ENCODE measurements at regions not wholly inside any gene's neighbourhood (a gene's known extent, or its start where the extent isn't known, plus 50 kb on each side); places are given as distances from the start of the nearest gene placed in this dataset.

- H3K4me3 ChIP-seq (ENCODE audit: low read length) = no peak overlapping the region
- no peaks in the 10 kb centered on the region for H3K27me3 ChIP-seq (ENCODE audit: control insufficient read depth, insufficient read depth, low read length)
- H3K27ac ChIP-seq (ENCODE audit: low read depth, low read length) = no peak overlapping the region
- H3K9ac ChIP-seq (ENCODE audit: low read length) = no peak overlapping the region
- H3K4me1 ChIP-seq (ENCODE audit: control insufficient read depth, insufficient read depth, low read length) = no peaks in the 10 kb centered on the region
- no peaks in the 10 kb centered on the region for H3K36me3 ChIP-seq (ENCODE audit: control insufficient read depth, insufficient read depth, low read length)
These were observed 513.0 kb downstream of the PTPRU start for GRCh38 chr1:29749024-29749945.

DNA sequence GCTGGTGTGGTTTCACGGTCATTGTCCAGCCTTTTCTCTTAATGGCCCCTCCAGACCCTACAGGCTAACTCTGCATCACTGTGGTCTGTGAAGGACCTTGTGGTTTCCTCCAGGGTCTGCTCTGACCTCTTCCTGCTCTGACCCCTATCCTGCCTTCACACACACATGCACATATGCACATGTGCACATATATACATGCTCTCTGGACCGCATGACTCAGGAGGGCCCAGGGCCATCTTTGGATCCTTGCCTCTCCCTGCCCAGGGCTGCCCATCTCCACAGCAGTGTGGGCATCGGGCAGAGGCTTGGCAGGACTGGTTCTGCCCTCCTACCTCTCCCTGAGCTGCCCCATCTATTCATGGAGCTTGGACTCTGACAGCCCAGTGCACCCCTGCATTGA lies 510.9 kb downstream of the PTPRU start:
- no peaks in the 10 kb centered on the region for H3K4me1 ChIP-seq (ENCODE audit: control insufficient read depth, insufficient read depth, low read length)
- H3K27me3 ChIP-seq (ENCODE audit: control insufficient read depth, insufficient read depth, low read length) = no peaks in the 10 kb centered on the region

DNA sequence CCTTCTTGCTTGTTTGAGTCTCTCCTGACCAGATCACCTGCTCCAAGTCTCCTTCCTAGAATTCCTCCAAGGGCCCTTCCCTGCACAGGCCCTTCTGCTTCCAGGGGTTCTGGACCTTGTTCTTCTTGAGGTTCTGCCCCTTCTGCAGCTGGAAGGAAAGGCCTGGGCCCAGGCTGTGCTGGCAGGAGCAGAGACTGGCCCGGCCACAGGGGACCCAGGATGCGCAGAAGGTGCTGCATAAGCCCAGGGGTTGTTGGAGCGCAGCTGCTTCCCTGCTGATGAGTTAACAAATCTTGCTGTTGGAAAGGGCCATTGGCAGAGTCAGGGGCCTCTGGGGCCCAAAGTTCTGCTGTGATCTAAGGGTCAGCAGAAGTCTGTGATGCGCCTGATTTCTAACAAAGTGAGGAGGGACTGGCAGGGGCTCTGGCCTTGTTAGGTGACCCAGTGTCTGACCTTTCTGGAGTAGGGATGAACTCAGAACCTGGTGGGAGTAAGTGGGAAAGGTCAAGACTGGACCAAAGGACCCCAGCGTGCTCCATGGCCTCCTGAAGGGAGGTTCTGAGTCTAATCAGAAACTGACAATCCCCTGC lies 509.8 kb downstream of the PTPRU start:
- no peak overlapping the region for H3K27ac ChIP-seq (ENCODE audit: low read depth, low read length)
- H3K4me3 ChIP-seq (ENCODE audit: low read length) = no peak overlapping the region
- no peaks in the 10 kb centered on the region for H3K27me3 ChIP-seq (ENCODE audit: control insufficient read depth, insufficient read depth, low read length)
- no peaks in the 10 kb centered on the region for H3K4me1 ChIP-seq (ENCODE audit: control insufficient read depth, insufficient read depth, low read length)
- no peak overlapping the region for H3K9ac ChIP-seq (ENCODE audit: low read length)
- no peaks in the 10 kb centered on the region for H3K36me3 ChIP-seq (ENCODE audit: control insufficient read depth, insufficient read depth, low read length)

More for the DNA sequence above, 510.9 kb downstream of the PTPRU start:
- Histone ChIP-seq H3K9ac (ENCODE audit: low read length) (no peak overlapping the region), H3K4me3 (ENCODE audit: low read length) (no peak overlapping the region), H3K27ac (ENCODE audit: low read depth, low read length) (no peak overlapping the region), H3K36me3 (ENCODE audit: control insufficient read depth, insufficient read depth, low read length) (no peaks in the 10 kb centered on the region)

- Histone ChIP-seq H3K4me1 (ENCODE audit: control insufficient read depth, insufficient read depth, low read length) (no peaks in the 10 kb centered on the region), H3K9ac (ENCODE audit: low read length) (no peak overlapping the region), H3K27me3 (ENCODE audit: control insufficient read depth, insufficient read depth, low read length) (no peaks in the 10 kb centered on the region)
These were observed 508.6 kb downstream of the PTPRU start for GRCh38 chr1:29744684-29745490.

DNA sequence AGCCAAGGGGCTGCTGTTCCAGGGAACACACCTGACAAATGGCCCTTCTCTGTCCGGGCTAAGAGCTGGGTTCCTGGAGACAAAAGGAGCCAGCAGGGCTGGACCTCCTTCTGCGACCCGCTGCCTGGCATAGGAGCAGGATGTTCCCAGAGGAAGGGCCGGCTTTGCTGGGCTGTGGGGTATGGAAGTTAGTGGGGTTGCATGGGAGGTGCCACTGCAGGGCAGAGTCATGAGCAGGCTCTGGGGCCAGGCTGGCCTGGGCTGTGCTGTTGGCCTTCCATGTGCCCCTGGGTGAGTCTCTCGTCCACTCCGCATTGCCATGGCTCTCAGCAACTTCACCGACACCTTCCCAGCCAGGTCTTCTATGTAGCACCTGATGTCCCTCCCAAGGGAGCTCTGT lies 507.6 kb downstream of the PTPRU start:
- Histone ChIP-seq H3K36me3 (ENCODE audit: control insufficient read depth, insufficient read depth, low read length) (no peaks in the 10 kb centered on the region), H3K4me3 (ENCODE audit: low read length) (no peak overlapping the region), H3K9ac (ENCODE audit: low read length) (no peak overlapping the region), H3K4me1 (ENCODE audit: control insufficient read depth, insufficient read depth, low read length) (no peaks in the 10 kb centered on the region), H3K27me3 (ENCODE audit: control insufficient read depth, insufficient read depth, low read length) (no peaks in the 10 kb centered on the region), H3K27ac (ENCODE audit: low read depth, low read length) (no peak overlapping the region)

More at GRCh38 chr1:29744684-29745490, 508.6 kb downstream of the PTPRU start:
- Histone ChIP-seq H3K27ac (ENCODE audit: low read depth, low read length) (no peak overlapping the region), H3K4me3 (ENCODE audit: low read length) (no peak overlapping the region), H3K36me3 (ENCODE audit: control insufficient read depth, insufficient read depth, low read length) (no peaks in the 10 kb centered on the region)

DNA sequence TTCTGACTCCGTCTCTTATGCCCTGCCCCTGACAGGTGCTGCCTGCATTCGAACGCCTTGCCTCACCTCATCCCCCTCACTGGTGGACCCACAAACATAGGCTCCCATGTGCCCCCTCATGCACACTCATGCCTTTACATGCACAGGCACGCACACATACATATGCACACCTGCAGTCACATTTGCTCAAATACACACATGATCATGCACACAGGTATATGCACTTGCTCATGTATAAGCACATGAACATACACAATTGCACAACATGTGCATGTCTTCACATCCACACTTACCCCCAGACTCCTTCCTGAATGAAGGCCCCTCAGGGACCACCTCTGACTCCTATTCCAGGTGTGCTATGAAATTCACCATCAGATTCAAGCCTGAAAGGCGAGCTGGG lies 506.9 kb downstream of the PTPRU start:
- Histone ChIP-seq H3K27me3 (ENCODE audit: control insufficient read depth, insufficient read depth, low read length) (peaks cover 2% of the 10 kb centered on the region), H3K27ac (ENCODE audit: low read depth, low read length) (no peak overlapping the region), H3K4me3 (ENCODE audit: low read length) (no peak overlapping the region), H3K36me3 (ENCODE audit: control insufficient read depth, insufficient read depth, low read length) (no peaks in the 10 kb centered on the region), H3K4me1 (ENCODE audit: control insufficient read depth, insufficient read depth, low read length) (no peaks in the 10 kb centered on the region), H3K9ac (ENCODE audit: low read length) (no peak overlapping the region)

GRCh38 chr1:29739176-29739575 lies 502.9 kb downstream of the PTPRU start:
- Histone ChIP-seq H3K36me3 (ENCODE audit: control insufficient read depth, insufficient read depth, low read length) (no peaks in the 10 kb centered on the region), H3K27me3 (ENCODE audit: control insufficient read depth, insufficient read depth, low read length) (peaks cover 5% of the 10 kb centered on the region), H3K4me3 (ENCODE audit: low read length) (no peak overlapping the region), H3K27ac (ENCODE audit: low read depth, low read length) (no peak overlapping the region), H3K4me1 (ENCODE audit: control insufficient read depth, insufficient read depth, low read length) (no peaks in the 10 kb centered on the region), H3K9ac (ENCODE audit: low read length) (no peak overlapping the region)

GRCh38 chr1:29736582-29737188 lies 500.4 kb downstream of the PTPRU start:
- H3K27me3 ChIP-seq (ENCODE audit: control insufficient read depth, insufficient read depth, low read length) = peaks cover 5% of the 10 kb centered on the region

GRCh38 chr1:29732453-29732852 lies 496.1 kb downstream of the PTPRU start:
- H3K4me1 ChIP-seq (ENCODE audit: control insufficient read depth, insufficient read depth, low read length) = no peaks in the 10 kb centered on the region
- no peak overlapping the region for H3K27ac ChIP-seq (ENCODE audit: low read depth, low read length)
- no peaks in the 10 kb centered on the region for H3K36me3 ChIP-seq (ENCODE audit: control insufficient read depth, insufficient read depth, low read length)
- H3K4me3 ChIP-seq (ENCODE audit: low read length) = no peak overlapping the region
- H3K27me3 ChIP-seq (ENCODE audit: control insufficient read depth, insufficient read depth, low read length) = no peaks in the 10 kb centered on the region
- no peak overlapping the region for H3K9ac ChIP-seq (ENCODE audit: low read length)

More at GRCh38 chr1:29736582-29737188, 500.4 kb downstream of the PTPRU start:
- Histone ChIP-seq H3K9ac (ENCODE audit: low read length) (no peak overlapping the region), H3K4me1 (ENCODE audit: control insufficient read depth, insufficient read depth, low read length) (no peaks in the 10 kb centered on the region), H3K27ac (ENCODE audit: low read depth, low read length) (no peak overlapping the region), H3K36me3 (ENCODE audit: control insufficient read depth, insufficient read depth, low read length) (no peaks in the 10 kb centered on the region), H3K4me3 (ENCODE audit: low read length) (no peak overlapping the region)

DNA sequence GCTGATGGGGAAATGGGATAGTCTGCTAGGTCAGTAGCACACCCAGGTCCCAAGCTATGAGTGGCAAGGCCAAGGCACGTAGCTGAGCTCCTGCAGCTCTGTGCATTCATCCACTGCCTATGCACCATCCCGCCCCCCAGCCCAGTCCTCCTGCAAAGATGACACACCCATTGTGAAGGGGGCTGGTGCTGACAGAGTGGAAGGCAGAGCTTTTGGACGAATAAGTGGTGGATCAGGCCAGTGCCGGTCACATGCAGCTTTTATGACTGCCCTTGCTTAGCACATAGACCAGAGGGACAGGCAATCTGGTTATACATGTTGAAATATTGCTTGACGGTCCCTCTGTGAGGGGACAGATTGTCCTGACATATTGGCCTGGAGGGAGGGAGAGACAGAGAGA lies 494.3 kb downstream of the PTPRU start:
- no peak overlapping the region for H3K4me3 ChIP-seq (ENCODE audit: low read length)
- H3K4me1 ChIP-seq (ENCODE audit: control insufficient read depth, insufficient read depth, low read length) = no peaks in the 10 kb centered on the region
- no peak overlapping the region for H3K9ac ChIP-seq (ENCODE audit: low read length)
- no peaks in the 10 kb centered on the region for H3K36me3 ChIP-seq (ENCODE audit: control insufficient read depth, insufficient read depth, low read length)
- no peaks in the 10 kb centered on the region for H3K27me3 ChIP-seq (ENCODE audit: control insufficient read depth, insufficient read depth, low read length)
- H3K27ac ChIP-seq (ENCODE audit: low read depth, low read length) = no peak overlapping the region

DNA sequence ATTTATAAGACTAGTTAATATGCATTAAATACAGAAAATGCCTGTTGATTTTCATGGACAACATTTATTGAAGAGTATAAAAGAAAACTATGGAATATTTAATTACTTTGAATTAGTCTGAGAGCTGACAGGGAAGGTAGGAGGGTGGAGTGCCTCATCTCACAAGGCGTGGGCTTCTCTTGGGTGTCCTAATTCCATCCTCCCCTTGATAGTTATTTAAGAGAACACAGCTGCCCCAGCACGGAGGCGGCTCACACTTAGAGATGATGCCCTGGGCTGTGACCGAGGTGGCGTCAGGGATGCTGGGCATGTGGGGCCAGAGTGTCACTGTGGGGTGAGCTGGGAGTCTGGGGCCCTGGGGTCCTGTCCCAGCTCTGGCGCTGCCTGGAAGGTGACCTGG lies 493.0 kb downstream of the PTPRU start:
- H3K4me3 ChIP-seq (ENCODE audit: low read length) = no peak overlapping the region
- no peak overlapping the region for H3K9ac ChIP-seq (ENCODE audit: low read length)
- H3K27ac ChIP-seq (ENCODE audit: low read depth, low read length) = no peak overlapping the region
- no peaks in the 10 kb centered on the region for H3K27me3 ChIP-seq (ENCODE audit: control insufficient read depth, insufficient read depth, low read length)
- no peaks in the 10 kb centered on the region for H3K36me3 ChIP-seq (ENCODE audit: control insufficient read depth, insufficient read depth, low read length)
- H3K4me1 ChIP-seq (ENCODE audit: control insufficient read depth, insufficient read depth, low read length) = no peaks in the 10 kb centered on the region

DNA sequence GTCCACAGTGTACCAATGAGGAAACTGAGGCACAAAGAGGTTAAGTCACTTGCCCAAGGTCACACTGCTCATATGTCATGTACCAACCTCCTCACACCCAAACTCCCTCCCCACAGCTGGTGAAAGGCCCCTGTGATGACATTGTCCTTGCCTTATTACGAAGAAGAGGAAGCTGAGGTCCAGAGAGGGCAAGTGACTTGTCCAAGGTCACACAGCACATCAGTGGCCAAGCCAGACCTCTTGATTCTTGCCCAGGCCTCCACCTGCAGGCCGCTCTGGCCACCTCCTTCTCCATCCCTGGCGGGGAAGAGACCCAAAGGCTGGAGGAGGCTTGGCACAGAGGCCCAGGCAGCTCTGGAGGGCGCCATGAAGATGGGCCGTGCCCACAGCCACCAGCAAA lies 492.4 kb downstream of the PTPRU start:
- Histone ChIP-seq H3K27ac (ENCODE audit: low read depth, low read length) (no peak overlapping the region), H3K9ac (ENCODE audit: low read length) (no peak overlapping the region), H3K36me3 (ENCODE audit: control insufficient read depth, insufficient read depth, low read length) (no peaks in the 10 kb centered on the region), H3K27me3 (ENCODE audit: control insufficient read depth, insufficient read depth, low read length) (no peaks in the 10 kb centered on the region), H3K4me3 (ENCODE audit: low read length) (no peak overlapping the region), H3K4me1 (ENCODE audit: control insufficient read depth, insufficient read depth, low read length) (no peaks in the 10 kb centered on the region)
